Skin of body (tissue), 1 donor: ENCODE measurements at regions not wholly inside any gene's neighbourhood (a gene's known extent, or its start where the extent isn't known, plus 50 kb on each side); places are given as distances from the start of the nearest gene placed in this dataset.

Experiments
- DNase-seq: peaks from one replicate; lab custom pipeline; 2025; lab: John Stamatoyannopoulos, UW

DNA sequence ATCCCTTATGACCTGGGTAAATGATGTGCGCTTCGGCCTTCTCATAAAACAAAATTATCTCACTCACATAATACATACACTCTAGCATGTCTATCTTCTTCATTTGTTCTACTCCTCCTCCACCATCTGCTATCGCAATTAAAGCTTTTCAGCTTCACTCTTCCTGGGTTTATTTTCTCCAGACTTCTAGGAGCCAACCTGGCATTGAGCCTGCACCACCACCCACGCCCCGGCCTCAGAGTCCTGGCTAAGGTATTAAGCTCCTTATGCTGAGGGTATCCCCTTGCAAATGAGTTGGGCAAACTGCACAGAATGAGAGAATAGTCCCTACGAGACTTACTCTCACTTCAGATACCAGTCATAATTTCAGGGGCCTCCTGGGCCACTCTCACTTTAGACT lies 236.1 kb upstream of the CDH12 start:
- no peak for DNase-seq

DNA sequence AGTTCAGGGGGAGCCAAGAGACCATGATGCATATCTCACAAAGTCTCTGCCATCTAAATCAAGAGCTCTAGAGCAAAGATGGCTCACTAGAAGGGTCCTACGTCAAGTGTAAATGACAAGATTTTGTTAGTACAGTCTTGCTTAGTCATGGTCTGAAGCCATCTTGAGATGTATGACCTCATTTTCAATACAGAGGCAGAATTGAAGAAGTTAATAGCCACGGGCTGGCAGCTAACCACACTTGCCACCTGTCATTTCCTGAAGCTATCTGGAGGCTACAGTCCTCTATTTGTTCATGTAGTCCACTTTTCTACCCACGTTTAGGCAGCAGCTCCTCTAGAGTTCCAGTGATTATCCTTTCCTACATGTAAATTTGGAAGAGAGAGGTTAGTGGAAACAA lies 231.7 kb upstream of the CDH12 start:
- DNase-seq = no peak

DNA sequence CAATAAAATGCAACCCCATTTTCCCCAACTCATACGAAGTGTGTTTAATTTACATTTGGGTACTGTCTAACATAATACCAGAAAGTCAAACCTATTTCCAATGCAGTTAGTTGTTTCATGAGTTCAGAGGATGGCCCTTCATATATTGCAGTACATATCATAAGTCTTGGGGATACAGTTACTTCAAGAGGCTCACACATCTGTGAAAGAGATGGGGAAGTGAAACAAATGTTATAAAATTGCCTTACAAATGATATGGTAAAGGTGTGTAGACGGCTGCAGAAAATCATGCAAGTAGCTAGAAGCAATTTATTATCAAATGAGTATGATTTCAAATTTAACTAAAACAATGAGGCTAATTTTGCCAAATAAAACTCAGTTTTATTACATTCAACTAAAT lies 219.0 kb upstream of the CDH12 start:
- DNase-seq = no peak

DNA sequence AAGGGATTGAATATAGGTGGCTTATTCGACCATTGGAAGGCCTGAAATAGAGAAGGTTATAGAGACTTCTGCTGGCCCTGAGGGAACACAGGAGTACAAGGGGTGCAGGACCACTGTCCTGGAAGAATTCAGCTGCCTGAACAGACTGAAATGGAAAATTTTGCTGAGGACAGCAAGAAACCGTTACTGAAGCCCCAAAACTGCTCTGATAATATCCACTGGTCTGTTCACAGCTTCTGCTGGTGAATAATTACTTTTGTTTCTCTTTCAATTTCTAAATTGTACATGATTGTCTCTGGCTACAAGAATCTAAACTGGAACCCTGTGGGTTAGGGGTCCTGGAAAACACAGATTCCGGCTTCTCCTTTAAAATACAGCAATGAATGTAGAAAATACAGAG lies 218.5 kb upstream of the CDH12 start:
- no peak for DNase-seq

DNA sequence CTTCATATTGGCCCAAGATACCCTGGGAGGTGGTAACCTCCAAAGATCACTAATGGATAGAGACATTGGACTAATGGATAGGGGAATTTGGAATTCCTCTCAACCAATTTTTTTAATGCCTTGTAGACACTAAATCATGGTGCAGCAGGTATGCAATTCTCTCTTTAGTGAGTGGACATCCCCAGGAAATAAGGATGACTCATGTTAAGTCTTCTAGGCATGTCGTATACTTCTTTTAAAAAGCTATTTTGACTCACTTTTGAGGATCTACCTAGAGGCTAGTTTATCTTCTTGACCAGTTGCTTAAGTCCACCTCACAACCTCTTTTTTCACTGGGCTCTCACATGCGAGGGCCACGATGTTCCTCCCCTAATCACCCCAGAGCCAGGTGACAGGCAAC lies 211.6 kb upstream of the CDH12 start:
- no peak for DNase-seq

DNA sequence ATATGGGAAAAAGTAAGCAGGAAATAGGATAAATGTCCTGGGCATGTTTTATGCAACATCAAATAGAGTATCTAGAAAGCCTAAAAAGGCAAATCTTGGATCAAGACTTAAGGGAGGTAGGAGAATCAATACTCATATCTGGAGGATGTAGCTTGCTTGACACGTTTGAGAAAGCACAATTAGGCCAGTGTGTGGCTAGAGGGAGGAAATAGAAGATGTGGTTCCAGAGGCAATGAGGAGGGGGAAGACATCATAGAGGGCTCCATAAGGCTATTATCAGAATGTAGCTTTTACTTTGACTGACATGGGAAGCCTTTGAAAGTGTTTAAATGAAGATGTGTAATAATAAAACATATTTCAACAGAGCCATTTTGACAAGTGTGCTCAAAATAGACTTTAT lies 200.7 kb upstream of the CDH12 start:
- no peak for DNase-seq

DNA sequence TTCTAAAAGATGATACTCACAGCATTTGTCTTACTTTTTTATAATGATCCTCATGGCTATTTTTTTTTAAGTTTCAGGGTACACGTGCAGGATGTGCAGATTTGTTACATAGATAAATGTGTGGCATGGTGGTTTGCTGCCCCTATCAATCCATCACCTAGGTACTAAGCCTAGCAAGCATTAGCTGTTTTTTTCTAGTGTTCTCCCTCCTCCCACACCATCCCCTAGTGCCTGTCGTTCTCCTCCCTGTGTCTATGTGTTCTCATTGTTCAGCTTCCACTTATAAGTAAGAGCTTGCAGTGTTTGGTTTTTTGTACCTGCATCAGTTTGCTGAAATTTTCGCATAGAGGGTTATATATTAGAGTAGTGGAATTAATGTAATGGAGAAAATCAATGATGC lies 189.1 kb upstream of the CDH12 start:
- DNase-seq = no peak

DNA sequence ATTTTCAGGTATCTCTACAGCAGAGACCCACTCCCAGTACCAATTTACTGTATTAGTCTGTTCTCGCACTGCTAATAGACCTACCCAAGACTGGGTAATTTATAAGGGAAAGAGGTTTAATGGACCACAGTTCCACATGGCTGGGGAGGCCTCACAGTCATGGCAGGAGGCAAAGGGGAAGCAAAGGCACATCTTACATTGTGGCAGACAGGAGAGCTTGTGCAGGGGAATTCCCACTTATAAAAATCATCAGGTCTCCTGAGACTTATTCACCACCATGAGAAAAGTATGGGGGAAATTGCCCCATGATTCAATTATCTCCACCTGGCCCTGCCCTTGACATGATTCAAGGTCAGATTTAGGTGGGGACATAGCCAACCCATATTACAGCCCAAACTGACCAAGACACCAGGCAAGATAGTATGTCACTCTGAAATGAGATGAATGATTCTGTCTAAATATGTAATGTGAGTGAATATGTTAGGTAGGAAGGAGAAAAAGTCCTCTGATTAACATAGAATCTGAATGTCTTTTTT lies 182.5 kb upstream of the CDH12 start:
- DNase-seq = no peak

DNA sequence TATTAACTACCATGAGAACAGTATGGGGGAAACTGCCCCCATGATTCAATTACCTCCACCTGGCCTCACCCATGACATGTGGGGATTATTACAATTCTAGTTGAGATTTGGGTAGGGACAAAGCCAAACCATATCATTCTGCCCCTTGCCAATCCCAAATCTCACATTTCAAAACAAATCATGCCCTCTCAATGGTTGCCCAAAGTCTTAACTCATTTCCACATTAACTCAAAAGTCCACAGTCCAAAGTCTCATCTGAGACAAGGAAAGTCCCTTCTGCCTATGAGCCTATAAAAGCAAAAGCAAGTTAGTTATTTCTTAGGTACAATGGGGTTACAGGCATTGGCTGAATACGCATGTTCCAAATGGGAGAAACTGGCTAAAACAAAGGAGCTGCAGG lies 180.7 kb upstream of the CDH12 start:
- DNase-seq = no peak

DNA sequence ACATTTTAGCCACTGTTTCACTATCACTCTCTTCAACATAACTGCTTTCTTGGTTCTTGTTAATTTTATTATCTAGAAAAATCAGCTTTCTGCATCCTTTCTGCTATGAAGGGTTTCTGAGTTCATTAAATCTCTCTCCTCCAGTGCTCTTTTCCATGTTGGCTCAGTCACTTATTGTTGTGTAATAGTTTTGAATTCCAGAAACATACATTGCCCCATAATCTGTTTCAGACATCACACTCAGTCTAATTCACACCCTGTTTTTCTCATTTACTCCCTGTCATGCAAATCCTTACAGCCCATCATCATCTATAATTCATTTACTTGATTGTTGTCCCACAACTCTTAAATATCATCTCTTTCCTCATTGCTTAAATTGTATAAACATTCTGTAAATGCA lies 176.1 kb upstream of the CDH12 start:
- no peak for DNase-seq

DNA sequence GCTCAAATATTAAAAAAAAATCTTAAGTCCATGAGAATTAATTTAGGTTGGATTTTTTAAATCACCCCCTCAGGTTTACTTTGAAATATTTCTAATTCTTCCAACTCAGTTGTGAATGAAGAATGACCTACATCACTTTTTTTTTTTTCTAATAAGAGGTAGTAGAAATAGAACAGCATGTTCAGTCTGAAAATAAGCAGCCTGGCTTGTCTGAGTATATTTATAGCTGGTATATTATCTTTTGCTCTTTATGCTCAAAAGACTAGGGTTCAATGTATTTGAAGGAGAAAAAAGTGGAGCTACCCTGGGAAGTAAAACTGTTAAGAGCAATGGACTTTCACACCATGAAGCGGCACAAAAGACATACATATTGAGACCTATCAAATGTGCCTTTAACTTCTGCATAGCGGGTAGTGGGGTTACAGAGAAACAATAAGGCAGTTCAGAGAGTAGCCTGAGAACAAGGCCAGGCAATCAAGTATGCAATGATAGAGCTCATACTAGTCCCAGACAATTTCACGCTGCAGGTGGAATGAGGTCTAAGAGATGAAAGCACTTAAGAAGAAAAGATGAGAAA lies 175.4 kb upstream of the CDH12 start:
- DNase-seq = no peak

DNA sequence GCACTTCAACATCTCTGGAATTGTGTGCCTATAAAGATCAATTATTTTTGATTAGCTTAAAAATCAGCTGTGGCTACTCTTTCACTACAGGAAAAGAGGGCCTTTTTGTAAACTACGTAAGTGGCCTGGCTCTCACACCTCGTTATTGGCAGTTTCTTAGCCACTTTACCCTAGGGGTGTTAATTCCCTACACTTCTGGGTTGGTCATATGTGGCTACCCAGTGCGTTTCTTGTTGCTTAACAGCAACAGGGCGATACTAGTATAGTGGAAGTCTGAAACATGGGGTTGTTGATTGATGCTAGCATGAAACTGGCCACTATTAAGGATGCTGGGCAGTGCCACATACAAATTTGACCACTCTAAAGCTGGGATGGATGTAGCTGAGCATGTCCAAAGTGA lies 174.7 kb upstream of the CDH12 start:
- DNase-seq = no peak

DNA sequence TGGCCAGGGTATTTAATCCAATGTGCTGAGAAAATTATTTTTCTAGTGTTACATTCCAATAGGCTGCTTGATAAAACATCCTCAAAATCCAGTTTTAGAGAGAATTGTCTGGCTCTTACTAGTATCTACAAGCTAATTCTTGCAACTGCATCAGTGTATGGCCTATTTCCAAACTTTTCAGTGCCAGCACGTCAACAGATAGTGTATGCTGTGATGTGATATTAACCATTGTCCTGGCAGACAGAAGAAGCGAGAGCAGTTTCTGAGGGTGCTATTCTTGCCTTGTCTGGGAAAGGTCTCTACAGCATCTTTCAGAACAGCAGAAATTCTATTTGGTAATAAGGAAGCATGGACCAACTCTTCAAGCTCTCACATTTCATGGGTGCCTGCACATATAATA lies 174.2 kb upstream of the CDH12 start:
- DNase-seq = no peak

DNA sequence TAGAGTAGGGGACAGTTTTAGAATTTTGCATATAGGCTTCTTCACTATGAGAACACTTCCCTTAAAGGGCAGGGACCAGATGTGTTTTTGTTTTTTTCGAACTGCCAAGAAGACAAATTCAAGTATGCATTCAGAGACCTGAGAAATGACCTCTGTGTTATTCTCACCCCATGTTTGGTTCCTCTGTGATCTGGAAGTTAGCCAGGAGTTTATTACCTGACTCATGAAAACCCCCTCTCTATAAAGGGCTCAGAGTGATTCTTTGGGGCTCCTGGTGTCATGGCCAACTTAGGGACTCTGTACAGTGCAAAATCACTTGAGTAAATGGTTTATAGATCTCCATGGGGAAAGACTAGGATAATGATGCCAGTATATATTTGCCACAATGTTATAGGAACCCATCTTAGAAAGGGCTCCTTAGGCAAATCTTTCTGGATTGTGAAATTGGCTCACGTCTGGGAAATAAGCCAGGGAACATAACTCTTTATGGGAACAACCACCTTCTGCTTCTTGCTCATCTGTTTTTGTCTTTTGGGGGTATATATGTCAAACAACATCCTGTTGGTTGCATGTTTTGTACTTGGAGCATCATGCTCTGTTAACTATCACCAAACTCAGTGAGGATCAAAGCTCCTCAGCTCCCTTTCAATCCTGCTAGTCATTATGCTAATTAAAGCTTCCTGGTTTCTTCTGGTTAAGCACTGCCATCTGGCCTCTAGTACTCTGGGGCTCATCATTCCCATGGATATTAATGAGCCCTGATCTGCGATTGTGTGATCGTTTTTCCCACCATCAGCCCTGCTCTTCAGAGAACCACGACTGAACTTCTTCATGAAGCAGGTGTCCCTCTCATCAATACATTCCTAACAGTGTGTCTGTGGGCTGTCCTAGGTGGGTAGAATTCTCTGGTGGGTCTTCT lies 173.4 kb upstream of the CDH12 start:
- DNase-seq = peak; percentile 11

DNA sequence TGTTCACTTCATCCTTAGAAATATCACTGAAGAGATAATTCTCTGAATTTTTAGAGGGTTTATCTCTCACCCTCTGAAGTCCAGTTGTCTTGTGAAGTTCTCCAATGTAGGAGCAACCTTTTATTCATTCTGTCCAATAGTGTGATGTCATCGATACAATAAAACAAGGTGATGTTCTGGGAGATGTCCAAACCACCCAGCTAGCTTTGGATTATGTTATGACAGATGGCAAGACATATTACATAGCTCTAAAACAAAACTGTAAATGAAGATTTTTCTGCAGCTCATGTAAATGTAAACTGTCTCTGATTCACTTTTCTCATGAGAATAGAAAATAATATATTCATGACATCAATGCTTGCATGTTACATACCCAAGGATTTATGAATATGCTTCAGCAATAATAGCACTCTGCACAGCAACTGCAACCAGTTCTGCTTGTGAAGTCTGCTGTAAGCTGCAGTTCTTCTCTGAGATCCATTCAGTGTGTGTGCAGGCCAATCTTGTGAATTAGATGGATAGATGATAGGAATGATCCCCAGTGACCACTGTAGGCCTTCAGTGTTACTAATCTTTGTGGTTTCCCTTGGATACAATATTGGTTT lies 172.6 kb upstream of the CDH12 start:
- DNase-seq = no peak

DNA sequence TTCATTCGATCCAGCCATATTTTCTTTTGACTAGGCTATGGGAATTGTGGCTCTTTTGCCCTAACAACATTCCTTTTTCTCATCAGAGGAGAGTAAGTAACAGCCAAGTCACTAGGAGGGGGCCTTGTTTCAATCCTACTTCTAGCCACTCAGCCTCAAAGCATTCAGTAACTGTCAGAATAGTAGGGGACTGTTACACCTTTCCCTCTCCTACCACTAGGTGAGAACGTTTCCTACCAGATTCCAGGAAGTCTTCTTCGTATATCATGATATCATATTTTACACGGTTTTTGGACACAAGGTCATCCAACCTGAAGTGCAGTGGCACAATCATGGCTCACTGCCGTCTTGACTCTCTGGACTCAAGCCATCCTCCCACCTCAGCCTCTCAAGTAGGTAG lies 171.3 kb upstream of the CDH12 start:
- no peak for DNase-seq

DNA sequence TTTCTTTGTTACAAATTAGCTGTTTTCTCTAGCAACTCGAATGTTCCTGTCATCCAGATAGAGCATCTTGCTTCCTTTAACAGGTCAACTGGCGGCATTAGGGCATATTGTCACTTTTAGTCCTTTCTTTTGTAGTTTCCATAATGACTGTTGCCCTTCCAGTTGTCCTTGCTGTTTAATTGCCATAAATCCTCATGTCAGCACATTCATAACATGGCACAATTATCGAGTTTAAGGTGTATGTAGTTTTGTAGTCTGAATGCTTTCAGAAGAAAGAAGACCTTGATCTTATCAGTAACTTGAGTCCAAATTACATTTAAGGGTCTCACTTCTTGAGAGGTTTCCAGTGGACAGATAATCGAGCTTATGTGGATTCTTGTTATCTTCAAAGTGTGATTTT lies 161.7 kb upstream of the CDH12 start:
- no peak for DNase-seq

DNA sequence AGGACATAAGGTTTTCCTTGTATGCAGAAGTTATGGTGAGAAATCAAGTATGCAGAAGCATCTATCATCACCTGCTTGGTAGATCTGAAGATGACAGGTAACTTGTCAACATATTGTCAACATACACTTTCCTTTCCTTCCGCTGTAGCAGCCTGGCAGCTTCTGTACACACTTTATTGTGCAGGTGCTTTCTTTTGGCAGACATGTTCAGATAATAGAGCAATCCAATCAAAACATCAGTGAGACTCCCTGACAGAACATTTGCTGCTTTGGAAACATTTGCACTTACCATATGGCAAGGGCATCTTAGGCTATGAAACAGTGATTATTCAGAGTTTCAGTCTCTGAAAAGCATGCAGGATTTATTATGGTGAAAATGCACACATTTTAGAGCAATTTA lies 161.1 kb upstream of the CDH12 start:
- no peak for DNase-seq

DNA sequence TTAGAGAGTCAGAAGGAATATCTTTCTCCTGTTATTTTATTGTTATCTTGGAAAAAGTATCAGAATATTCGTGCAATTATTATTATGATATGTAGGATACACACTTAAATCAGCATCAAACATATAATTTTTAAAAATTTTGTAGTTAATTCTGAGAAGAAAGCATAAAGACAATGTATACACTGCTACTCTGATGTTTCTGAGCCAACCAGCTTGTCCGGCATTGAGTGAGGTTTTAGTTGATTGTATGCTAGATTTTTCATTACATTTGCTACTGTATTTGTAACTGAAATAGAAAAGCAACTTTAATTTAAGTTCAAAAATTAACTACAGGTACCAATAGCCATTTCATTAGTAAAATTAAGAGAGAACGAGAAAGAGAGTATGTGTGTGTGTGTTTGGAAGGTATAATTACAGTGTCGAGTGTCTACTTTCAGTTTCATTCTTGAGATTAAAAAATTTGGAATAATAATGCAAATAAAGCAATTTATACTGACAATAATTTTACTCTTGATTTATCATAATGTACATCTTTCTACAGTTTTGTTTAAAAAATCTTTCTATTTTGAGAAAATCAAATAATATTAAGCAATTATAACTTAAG lies 160.4 kb upstream of the CDH12 start:
- no peak for DNase-seq

DNA sequence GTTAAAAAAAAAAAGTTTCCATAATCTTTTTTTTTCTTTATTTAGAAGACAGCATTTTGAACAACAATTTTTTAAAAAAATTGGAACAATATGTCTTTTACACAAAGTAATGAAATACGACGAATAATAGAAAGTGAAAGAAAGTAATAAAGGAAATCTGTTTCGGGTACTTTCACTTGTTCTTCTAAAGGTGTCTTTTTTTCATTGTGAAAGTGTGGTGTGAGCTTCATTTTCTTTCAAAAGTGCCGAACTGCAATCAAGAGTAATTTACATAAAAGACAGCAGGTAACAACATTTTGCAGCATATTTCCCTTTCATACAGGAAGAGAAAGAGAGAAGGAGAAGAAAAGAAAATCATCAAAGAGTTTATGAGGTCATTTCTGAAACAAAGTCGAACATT lies 159.7 kb upstream of the CDH12 start:
- no peak for DNase-seq

DNA sequence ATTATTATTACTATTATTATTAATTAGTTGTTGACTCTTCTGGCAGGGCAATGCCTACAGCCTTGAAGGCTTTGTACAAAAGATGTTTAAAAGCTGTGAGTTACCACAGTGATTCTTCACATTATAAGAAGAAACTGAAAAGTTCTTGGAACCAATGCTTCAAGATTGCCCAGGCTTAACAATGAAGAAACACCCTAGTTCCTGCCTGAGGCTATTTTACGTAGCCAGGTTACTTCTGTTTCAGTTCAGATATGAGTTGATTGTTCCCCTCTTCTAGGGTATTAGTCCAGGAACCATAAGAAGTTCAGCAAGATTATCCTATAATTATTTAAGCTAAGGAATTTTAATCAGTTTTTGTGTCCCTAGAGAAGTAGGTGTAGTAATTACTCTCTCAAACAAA lies 154.6 kb upstream of the CDH12 start:
- DNase-seq = no peak

DNA sequence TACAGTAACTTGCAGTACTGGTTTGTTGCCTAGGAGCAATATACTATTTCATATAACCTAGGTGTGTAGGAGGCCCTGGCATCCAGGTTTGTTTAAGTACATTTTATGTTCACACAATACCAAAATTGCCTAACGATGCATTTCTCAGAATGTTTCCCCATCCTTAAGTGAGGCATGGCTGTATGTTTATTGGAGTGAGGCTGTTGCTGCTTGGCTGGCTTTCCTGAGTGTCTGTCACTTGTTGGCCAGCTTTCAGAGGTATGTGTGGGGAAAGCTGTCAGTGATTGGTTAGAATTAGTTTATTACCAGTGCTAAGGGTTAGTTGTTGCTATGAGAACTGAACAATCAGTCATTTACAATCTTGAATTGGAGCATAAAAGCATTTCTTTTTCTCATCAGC lies 154.1 kb upstream of the CDH12 start:
- no peak for DNase-seq
